HepG2 (cell line): ENCODE measurements at regions not wholly inside any gene's neighbourhood (a gene's known extent, or its start where the extent isn't known, plus 50 kb on each side); places are given as distances from the start of the nearest gene placed in this dataset.
A peak's percentile ranks its signal among the peaks of the same experiment; 100 is the strongest.

Experiments used
- ARNTL ChIP-seq: sonication (generic); formaldehyde crosslinking; IDR thresholded peaks from 2 replicates; pipeline ENCODE4 v1.4.0; 2020; ENCODE audit warnings: mild to moderate bottlenecking, missing genetic modification reagents
- EED ChIP-seq: sonication (generic); formaldehyde crosslinking; IDR thresholded peaks from 2 replicates; pipeline ENCODE4 v1.5.0; 2020; ENCODE audit warnings: mild to moderate bottlenecking, missing genetic modification reagents
- HNF4G ChIP-seq, 2 experiments: sonication (generic) in 1 of 2; formaldehyde crosslinking in 1 of 2; IDR thresholded peaks; 2 replicates each; pipeline versions ENCODE4 v1.4.0 to v1.6.1; 2011 to 2020; ENCODE audit warnings: borderline replicate concordance in 2 of 2, low read depth in 2 of 2, mild to moderate bottlenecking in 2 of 2, low read length in 1 of 2, missing genetic modification reagents in 1 of 2, moderate library complexity in 1 of 2
- HOXA3 ChIP-seq: sonication (generic); formaldehyde crosslinking; IDR thresholded peaks from 2 replicates; pipeline ENCODE4 v1.5.0; 2020; ENCODE audit warnings: missing genetic modification reagents
- KLF9 ChIP-seq: IDR thresholded peaks from 2 replicates; pipeline ENCODE4 v1.6.1; 2016; ENCODE audit warnings: low read depth
- MAZ ChIP-seq, 2 experiments: sonication (generic) in 1 of 2; formaldehyde crosslinking in 1 of 2; IDR thresholded peaks; 2 replicates each; pipeline versions ENCODE4 v1.5.0 to v1.6.1; 2012 to 2020; ENCODE audit warnings: low read depth in 2 of 2, mild to moderate bottlenecking in 2 of 2, borderline replicate concordance in 1 of 2, improper control_type of control experiment in 1 of 2, low read length in 1 of 2, missing genetic modification reagents in 1 of 2, moderate library complexity in 1 of 2
- MED1 ChIP-seq: sonication (generic); formaldehyde crosslinking; IDR thresholded peaks from 2 replicates; pipeline ENCODE4 v1.4.0; 2020; ENCODE audit warnings: missing genetic modification reagents
- PAX8 ChIP-seq: sonication (generic); formaldehyde crosslinking; IDR thresholded peaks from 2 replicates; pipeline ENCODE4 v1.8.0; 2022; ENCODE audit warnings: mild to moderate bottlenecking, missing genetic modification reagents, borderline replicate concordance
- RARG ChIP-seq: sonication (generic); formaldehyde crosslinking; IDR thresholded peaks from 2 replicates; pipeline ENCODE4 v1.4.0; 2020; ENCODE audit warnings: low read depth, mild to moderate bottlenecking, missing genetic modification reagents
- RBM39 ChIP-seq: fragments of 200-400 bp; formaldehyde crosslinking; IDR thresholded peaks from one replicate; pipeline ENCODE4 v1.6.1; 2018; ENCODE audit warnings: antibody characterized with exemption, mild to moderate bottlenecking, low read depth, low read length; ENCODE audit not compliant: poor library complexity, severe bottlenecking
- RFXANK ChIP-seq: IDR thresholded peaks from 2 replicates; pipeline ENCODE4 v1.6.1; 2016
- SALL1 ChIP-seq: sonication (generic); formaldehyde crosslinking; IDR thresholded peaks from 2 replicates; pipeline ENCODE4 v1.8.0; 2022; ENCODE audit warnings: mild to moderate bottlenecking, missing genetic modification reagents
- SMAD3 ChIP-seq: sonication (generic); formaldehyde crosslinking; IDR thresholded peaks from 2 replicates; pipeline ENCODE4 v1.4.0; 2020; ENCODE audit warnings: missing genetic modification reagents
- TP53 ChIP-seq: sonication (generic); formaldehyde crosslinking; conservative IDR thresholded peaks from 2 replicates; pipeline ENCODE4 v1.4.0; 2020; ENCODE audit warnings: missing genetic modification reagents
- ZNF556 ChIP-seq: sonication (generic); formaldehyde crosslinking; IDR thresholded peaks from 2 replicates; pipeline ENCODE4 v1.4.0; 2020; ENCODE audit warnings: mild to moderate bottlenecking, missing genetic modification reagents, borderline replicate concordance
- ZNF7 ChIP-seq: IDR thresholded peaks from 2 replicates; pipeline ENCODE4 v1.6.1; 2016; ENCODE audit warnings: missing biosample characterization, missing genetic modification reagents
- ZNF713 ChIP-seq: sonication (generic); formaldehyde crosslinking; IDR thresholded peaks from 2 replicates; pipeline ENCODE4 v1.4.0; 2020; ENCODE audit warnings: mild to moderate bottlenecking, missing genetic modification reagents
- ZNF782 ChIP-seq: sonication (generic); formaldehyde crosslinking; IDR thresholded peaks from 2 replicates; pipeline ENCODE4 v1.4.0; 2020; ENCODE audit warnings: missing genetic modification reagents, mild to moderate bottlenecking, borderline replicate concordance
- ZNF891 ChIP-seq: sonication (generic); formaldehyde crosslinking; IDR thresholded peaks from 2 replicates; pipeline ENCODE4 v1.5.0; 2020; ENCODE audit warnings: mild to moderate bottlenecking, missing genetic modification reagents
- ZZZ3 ChIP-seq: sonication (generic); formaldehyde crosslinking; IDR thresholded peaks from 2 replicates; pipeline ENCODE4 v1.4.0; 2020; ENCODE audit warnings: missing genetic modification reagents, mild to moderate bottlenecking, borderline replicate concordance
- TF ChIP-seq, protein P1 (sequence below): sonication (generic); formaldehyde crosslinking; IDR thresholded peaks from 2 replicates; pipeline ENCODE4 v1.4.0; 2020; ENCODE audit warnings: missing genetic modification reagents
- TF ChIP-seq, protein P2 (sequence below): sonication (generic); formaldehyde crosslinking; IDR thresholded peaks from 2 replicates; pipeline ENCODE4 v1.4.0; 2020; ENCODE audit warnings: mild to moderate bottlenecking, missing genetic modification reagents
- TF ChIP-seq, protein P3 (sequence below): sonication (generic); formaldehyde crosslinking; IDR thresholded peaks from 2 replicates; pipeline ENCODE4 v1.5.0; 2020; ENCODE audit warnings: missing genetic modification reagents

DNA sequence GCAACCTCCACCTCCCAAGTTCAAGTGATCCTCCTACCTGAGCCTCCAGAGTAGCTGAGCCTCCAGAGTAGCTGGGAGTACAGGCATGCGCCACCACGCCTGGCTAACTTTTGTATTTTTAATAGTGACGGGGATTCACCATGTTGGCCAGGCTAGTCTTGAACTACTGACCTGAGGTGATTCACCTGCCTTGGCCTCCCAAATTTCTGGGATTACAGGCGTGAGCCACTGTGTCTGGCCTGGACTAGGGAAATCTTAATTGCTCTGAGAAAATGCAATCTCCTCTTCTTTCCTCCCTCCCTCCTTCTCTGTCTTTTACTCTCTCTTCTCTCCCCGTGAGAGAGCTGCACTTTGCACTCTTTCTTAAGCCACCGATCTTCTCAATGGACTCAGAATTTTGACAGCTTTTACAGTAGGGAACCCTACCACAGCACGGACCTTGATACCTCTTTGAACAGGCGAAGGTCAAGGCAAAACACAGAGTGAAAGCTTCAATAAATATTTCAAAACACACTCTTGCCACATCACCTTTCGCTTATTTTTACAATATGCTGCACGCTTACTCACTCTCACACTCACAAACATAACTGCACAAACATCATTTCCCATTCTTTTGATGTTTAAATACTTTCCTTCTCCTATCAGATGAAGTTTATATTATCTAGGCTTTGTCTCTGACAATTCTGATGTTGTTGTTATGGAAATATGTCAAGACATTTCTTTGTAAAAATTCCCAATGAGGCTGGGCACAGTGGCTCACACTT lies 173.4 kb upstream of the NRP1 start (continued):
- TF ChIP-seq ZNF556 (peak; percentile 54; the same call in 1 of the 2 replicates), HNF4G (IDR thresholded peaks at IDR 0.05; ENCODE audit: borderline replicate concordance, low read depth, low read length) (peak; percentile 87), HNF4G (CRISPR knock-in tag; IDR thresholded peaks at IDR 0.05; ENCODE audit: borderline replicate concordance, low read depth) (peak; percentile 88), MED1 (CRISPR knock-in tag) (peak; percentile 96), ZNF7 (CRISPR knock-in tag) (peak; percentile 77), ZNF713 (CRISPR knock-in tag) (no peak), RARG (no peak), MAZ (IDR thresholded peaks at IDR 0.05; ENCODE audit: borderline replicate concordance, low read depth, low read length) (peak; percentile 33; the same call in 1 of the 2 replicates), MAZ (CRISPR knock-in tag; IDR thresholded peaks at IDR 0.05; ENCODE audit: low read depth) (peak; percentile 55), ARNTL (CRISPR knock-in tag) (peak; percentile 17; the same call in 1 of the 2 replicates), HOXA3 (peak; percentile 77), TP53 (CRISPR knock-in tag) (no peak), KLF9 (CRISPR knock-in tag) (no peak), SMAD3 (CRISPR knock-in tag) (peak; percentile 91), SALL1 (CRISPR knock-in tag) (peak; percentile 96), ZNF782 (no peak), ZNF891 (no peak), EED (CRISPR knock-in tag) (no peak), ZZZ3 (CRISPR knock-in tag) (no peak), PAX8 (no peak), RFXANK (CRISPR knock-in tag) (no peak), RBM39 (no peak)
- TF ChIP-seq, protein P1, sequence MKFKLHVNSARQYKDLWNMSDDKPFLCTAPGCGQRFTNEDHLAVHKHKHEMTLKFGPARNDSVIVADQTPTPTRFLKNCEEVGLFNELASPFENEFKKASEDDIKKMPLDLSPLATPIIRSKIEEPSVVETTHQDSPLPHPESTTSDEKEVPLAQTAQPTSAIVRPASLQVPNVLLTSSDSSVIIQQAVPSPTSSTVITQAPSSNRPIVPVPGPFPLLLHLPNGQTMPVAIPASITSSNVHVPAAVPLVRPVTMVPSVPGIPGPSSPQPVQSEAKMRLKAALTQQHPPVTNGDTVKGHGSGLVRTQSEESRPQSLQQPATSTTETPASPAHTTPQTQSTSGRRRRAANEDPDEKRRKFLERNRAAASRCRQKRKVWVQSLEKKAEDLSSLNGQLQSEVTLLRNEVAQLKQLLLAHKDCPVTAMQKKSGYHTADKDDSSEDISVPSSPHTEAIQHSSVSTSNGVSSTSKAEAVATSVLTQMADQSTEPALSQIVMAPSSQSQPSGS (CRISPR knock-in tag) = peak; percentile 86; the same call in 1 of the 2 replicates
- TF ChIP-seq, protein P2, sequence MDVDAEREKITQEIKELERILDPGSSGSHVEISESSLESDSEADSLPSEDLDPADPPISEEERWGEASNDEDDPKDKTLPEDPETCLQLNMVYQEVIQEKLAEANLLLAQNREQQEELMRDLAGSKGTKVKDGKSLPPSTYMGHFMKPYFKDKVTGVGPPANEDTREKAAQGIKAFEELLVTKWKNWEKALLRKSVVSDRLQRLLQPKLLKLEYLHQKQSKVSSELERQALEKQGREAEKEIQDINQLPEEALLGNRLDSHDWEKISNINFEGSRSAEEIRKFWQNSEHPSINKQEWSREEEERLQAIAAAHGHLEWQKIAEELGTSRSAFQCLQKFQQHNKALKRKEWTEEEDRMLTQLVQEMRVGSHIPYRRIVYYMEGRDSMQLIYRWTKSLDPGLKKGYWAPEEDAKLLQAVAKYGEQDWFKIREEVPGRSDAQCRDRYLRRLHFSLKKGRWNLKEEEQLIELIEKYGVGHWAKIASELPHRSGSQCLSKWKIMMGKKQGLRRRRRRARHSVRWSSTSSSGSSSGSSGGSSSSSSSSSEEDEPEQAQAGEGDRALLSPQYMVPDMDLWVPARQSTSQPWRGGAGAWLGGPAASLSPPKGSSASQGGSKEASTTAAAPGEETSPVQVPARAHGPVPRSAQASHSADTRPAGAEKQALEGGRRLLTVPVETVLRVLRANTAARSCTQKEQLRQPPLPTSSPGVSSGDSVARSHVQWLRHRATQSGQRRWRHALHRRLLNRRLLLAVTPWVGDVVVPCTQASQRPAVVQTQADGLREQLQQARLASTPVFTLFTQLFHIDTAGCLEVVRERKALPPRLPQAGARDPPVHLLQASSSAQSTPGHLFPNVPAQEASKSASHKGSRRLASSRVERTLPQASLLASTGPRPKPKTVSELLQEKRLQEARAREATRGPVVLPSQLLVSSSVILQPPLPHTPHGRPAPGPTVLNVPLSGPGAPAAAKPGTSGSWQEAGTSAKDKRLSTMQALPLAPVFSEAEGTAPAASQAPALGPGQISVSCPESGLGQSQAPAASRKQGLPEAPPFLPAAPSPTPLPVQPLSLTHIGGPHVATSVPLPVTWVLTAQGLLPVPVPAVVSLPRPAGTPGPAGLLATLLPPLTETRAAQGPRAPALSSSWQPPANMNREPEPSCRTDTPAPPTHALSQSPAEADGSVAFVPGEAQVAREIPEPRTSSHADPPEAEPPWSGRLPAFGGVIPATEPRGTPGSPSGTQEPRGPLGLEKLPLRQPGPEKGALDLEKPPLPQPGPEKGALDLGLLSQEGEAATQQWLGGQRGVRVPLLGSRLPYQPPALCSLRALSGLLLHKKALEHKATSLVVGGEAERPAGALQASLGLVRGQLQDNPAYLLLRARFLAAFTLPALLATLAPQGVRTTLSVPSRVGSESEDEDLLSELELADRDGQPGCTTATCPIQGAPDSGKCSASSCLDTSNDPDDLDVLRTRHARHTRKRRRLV (CRISPR knock-in tag) = no peak; the same call in 1 of the 2 replicates
- TF ChIP-seq, protein P3, sequence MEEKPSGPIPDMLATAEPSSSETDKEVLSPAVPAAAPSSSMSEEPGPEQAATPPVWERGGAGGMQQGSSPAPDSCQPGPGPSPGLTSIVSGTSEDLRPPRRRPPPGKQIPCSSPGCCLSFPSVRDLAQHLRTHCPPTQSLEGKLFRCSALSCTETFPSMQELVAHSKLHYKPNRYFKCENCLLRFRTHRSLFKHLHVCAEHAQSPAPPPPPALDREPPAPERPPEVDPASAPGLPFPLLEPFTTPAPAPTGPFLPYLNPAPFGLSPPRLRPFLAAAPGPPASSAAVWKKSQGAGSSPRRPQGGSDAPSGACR = peak; percentile 72; the same call in 1 of the 2 replicates
